ENCODE measurements at regions not wholly inside any gene's neighbourhood (a gene's known extent, or its start where the extent isn't known, plus 50 kb on each side); places are given as distances from the start of the nearest gene placed in this dataset.

DNA sequence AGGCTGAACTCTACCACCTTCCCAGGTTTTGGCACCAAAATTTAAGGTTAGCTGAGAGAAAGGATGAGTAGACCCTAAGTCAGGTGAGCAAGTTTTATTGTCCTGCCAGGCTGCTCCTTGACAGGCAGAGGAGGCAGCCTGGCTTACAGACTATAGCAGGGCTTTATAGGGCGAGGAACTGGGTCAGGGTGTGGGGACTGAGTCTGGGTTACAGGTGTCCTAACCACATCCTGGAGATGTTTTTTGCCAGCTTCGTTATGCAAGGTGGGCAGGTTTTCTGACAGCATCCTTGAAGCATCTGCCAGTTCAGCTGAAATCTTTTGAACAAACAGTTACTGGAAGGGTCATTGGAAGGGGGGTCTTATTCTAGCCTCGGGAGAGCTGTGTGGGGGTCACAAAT is 905.7 kb upstream of the SLITRK5 start:
- intact Hi-C loops (cut with DNase I): no loop called here
- ATAC-seq (no peak), DNase-seq (no peak)
- no peak overlapping the region for H3K27ac ChIP-seq
- no peaks in the 10 kb centered on the region for H3K9me3 ChIP-seq
- TF ChIP-seq, protein P1, sequence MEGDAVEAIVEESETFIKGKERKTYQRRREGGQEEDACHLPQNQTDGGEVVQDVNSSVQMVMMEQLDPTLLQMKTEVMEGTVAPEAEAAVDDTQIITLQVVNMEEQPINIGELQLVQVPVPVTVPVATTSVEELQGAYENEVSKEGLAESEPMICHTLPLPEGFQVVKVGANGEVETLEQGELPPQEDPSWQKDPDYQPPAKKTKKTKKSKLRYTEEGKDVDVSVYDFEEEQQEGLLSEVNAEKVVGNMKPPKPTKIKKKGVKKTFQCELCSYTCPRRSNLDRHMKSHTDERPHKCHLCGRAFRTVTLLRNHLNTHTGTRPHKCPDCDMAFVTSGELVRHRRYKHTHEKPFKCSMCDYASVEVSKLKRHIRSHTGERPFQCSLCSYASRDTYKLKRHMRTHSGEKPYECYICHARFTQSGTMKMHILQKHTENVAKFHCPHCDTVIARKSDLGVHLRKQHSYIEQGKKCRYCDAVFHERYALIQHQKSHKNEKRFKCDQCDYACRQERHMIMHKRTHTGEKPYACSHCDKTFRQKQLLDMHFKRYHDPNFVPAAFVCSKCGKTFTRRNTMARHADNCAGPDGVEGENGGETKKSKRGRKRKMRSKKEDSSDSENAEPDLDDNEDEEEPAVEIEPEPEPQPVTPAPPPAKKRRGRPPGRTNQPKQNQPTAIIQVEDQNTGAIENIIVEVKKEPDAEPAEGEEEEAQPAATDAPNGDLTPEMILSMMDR (IDR thresholded peaks at IDR 0.05): no peak
- H3K4me3 ChIP-seq: no peak overlapping the region
- H3K27me3 ChIP-seq (ENCODE audit: insufficient read depth in 3 of 3, low read length in 2 of 3): no peaks in the 10 kb centered on the region
- no peaks in the 10 kb centered on the region for H3K36me3 ChIP-seq (ENCODE audit: insufficient read depth in 1 of 2, low read depth in 1 of 2)
- 53 to 65% (median 63%) methylated on average over 3 of the region's 3 CpGs for WGBS, 3 donors
- H3K4me1 ChIP-seq: no peaks in the 10 kb centered on the region

DNA sequence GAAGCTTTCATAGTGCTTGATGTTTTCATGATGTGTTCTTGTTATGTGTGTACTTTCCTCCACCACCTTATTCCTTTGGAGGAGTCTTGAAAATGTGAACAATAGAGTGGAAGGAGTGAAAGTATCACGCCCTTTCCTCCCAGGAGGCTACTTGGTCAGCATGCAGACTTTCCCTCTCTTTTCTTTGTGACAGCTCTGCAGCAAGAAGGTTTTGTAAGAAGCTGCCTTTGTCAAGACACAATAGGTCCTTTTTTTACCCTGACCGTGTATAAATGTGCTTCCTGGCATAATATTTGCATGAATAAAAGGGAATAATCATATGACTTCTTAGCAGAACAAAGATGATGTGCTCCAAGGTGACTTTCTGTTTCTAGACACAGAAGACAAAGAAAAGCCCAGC is 882.6 kb upstream of the SLITRK5 start:
- ATAC-seq (no peak), DNase-seq (no peak)
- TF ChIP-seq, protein P1 (IDR thresholded peaks at IDR 0.05): no peak
- no peaks in the 10 kb centered on the region for H3K9me3 ChIP-seq
- WGBS, 3 donors: 32 to 54% (median 38%) methylated on average over 2 of the region's 2 CpGs
- no peaks in the 10 kb centered on the region for H3K27me3 ChIP-seq (ENCODE audit: insufficient read depth in 3 of 3, low read length in 2 of 3)
- no peak overlapping the region for H3K4me3 ChIP-seq
- no peaks in the 10 kb centered on the region for H3K4me1 ChIP-seq
- no peaks in the 10 kb centered on the region for H3K36me3 ChIP-seq (ENCODE audit: insufficient read depth in 1 of 2, low read depth in 1 of 2)
- intact Hi-C loops (cut with DNase I): no loop called here
- no peak overlapping the region for H3K27ac ChIP-seq

DNA sequence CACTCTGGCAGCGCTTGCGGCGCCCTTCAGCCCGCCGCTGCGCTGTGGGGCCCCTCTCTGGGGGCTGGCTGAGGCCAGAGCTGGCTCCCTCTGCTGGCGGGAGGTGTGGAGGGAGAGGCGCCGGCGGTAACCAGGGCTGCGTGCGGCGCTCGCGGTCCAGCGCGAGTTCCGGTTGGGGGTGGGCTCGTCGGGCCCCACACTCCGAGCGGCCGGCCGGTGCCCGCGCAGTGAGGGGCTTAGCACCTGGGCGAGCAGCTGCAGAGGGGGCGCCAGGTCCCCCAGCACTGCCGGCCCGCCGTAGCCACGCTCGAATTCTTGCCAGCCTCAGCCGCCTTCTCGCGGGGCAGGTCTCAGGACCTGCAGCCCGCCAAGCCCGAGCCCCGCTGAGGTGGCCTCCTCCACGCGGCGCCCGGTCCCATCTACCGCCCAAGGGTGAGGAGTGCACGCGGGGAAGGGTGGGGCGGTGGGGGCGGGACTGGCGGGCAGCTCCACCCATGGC is 879.0 kb upstream of the SLITRK5 start:
- 94 to 95% (median 94%) methylated on average over 45 to 49 of the region's 49 CpGs for WGBS, 3 donors
- ATAC-seq (no peak), DNase-seq (no peak)
- TF ChIP-seq, protein P1 (IDR thresholded peaks at IDR 0.05): no peak
- Histone ChIP-seq H3K4me1 (no peaks in the 10 kb centered on the region), H3K27me3 (ENCODE audit: insufficient read depth in 3 of 3, low read length in 2 of 3) (no peaks in the 10 kb centered on the region), H3K9me3 (no peaks in the 10 kb centered on the region), H3K27ac (no peak overlapping the region), H3K36me3 (ENCODE audit: insufficient read depth in 1 of 2, low read depth in 1 of 2) (no peaks in the 10 kb centered on the region), H3K4me3 (no peak overlapping the region)
- intact Hi-C loops (cut with DNase I): no loop called here

DNA sequence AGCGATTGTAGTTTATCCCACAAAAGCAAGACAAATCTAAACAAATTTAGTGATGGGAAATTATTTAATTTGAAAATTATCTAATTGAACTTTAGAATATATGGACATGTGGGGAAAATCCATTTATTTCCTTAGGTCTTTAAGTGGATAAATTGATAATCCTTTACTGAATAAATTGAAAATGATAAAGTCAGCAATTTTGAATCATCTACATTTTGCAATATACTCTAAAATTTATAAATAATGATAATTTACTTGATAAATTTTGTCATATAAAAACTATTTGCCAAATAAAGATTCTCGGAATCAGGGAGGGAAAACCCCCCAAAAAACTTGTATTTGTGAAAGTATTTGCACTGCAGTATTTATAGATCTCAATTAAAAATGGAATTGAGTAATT is 875.3 kb upstream of the SLITRK5 start:
- no peaks in the 10 kb centered on the region for H3K27me3 ChIP-seq (ENCODE audit: insufficient read depth in 3 of 3, low read length in 2 of 3)
- no peaks in the 10 kb centered on the region for H3K36me3 ChIP-seq (ENCODE audit: insufficient read depth in 1 of 2, low read depth in 1 of 2)
- intact Hi-C loops (cut with DNase I): no loop called here
- TF ChIP-seq, protein P1 (IDR thresholded peaks at IDR 0.05): no peak
- DNase-seq (no peak), ATAC-seq (no peak)
- no peak overlapping the region for H3K27ac ChIP-seq
- no peak overlapping the region for H3K4me3 ChIP-seq
- no peaks in the 10 kb centered on the region for H3K9me3 ChIP-seq
- 67 to 85% (median 78%) methylated on average over 2 of the region's 2 CpGs for WGBS, 3 donors
- H3K4me1 ChIP-seq: no peaks in the 10 kb centered on the region

DNA sequence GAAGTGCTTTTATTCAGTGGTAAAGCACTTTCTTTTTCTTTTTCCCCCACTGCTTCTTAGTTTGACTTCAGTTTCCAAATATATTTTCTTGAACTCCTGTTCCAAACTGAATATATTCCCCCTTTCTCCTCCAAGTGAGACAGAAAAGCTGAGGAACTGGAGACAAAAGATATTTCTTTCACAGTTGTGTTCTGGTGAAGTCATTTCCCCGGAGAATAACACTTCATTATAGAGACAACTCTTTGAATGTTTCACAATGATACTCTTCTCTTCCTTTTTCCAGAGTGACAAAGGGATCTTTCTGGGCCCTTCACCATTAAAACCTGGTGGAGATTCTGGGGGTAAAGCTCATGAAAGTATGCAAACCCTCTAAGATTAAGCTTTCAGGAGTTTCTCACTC is 860.8 kb upstream of the SLITRK5 start:
- no peaks in the 10 kb centered on the region for H3K4me1 ChIP-seq
- WGBS, 3 donors: 58 to 87% (median 69%) methylated on average over 1 of the region's 1 CpG
- H3K4me3 ChIP-seq: no peak overlapping the region
- no peak overlapping the region for H3K27ac ChIP-seq
- intact Hi-C loops (cut with DNase I): no loop called here
- no peaks in the 10 kb centered on the region for H3K27me3 ChIP-seq (ENCODE audit: insufficient read depth in 3 of 3, low read length in 2 of 3)
- no peak for ATAC-seq
- TF ChIP-seq, protein P1 (IDR thresholded peaks at IDR 0.05): no peak
- H3K36me3 ChIP-seq (ENCODE audit: insufficient read depth in 1 of 2, low read depth in 1 of 2): no peaks in the 10 kb centered on the region
- no peak for DNase-seq
- H3K9me3 ChIP-seq: no peaks in the 10 kb centered on the region
